ENCODE measurements at regions not wholly inside any gene's neighbourhood (a gene's known extent, or its start where the extent isn't known, plus 50 kb on each side); places are given as distances from the start of the nearest gene placed in this dataset.

DNA sequence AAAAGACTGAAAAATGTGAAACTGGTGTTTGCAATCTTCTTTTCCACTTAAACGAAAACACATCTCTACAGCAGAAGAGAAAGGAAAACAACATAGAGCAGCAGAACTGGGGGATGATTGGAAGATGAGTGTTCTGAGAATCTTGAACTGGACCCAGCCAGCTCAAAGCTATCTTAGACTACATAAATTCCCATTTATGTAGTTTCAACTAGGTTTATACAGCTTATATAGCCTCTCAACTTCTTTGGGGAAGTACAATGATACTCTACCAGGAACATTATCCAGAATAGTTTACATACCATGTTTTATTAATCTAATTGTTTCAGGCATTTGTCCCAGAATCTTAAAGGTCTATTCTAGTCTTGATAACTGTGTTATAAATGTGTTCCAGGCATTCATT is 658.2 kb upstream of the LMCD1 start:
- Histone ChIP-seq H4K8ac (ENCODE audit: low read depth in 2 of 2, low read length in 2 of 2) (no peak overlapping the region), H2BK20ac (ENCODE audit: low read depth, low read length) (no peak overlapping the region), H2AK5ac (ENCODE audit: low read depth, low read length) (no peak overlapping the region), H2BK15ac (ENCODE audit: low read depth, low read length) (no peak overlapping the region), H3K4me1 (ENCODE audit: control insufficient read depth, insufficient read depth, low read length) (no peaks in the 10 kb centered on the region), H3K4ac (ENCODE audit: low read depth, low read length) (no peak overlapping the region), H3K23ac (ENCODE audit: low read depth, low read length) (no peak overlapping the region), H3K79me1 (ENCODE audit: low read depth in 1 of 2, low read length in 2 of 2) (no peaks in the 10 kb centered on the region), H3K9me1 (ENCODE audit: insufficient read depth, low read length) (no peaks in the 10 kb centered on the region), H3K9ac (ENCODE audit: low read depth, low read length) (no peak overlapping the region), H2AFZ (replicated peaks; ENCODE audit: low read length, poor library complexity) (no peak overlapping the region), H4K91ac (ENCODE audit: insufficient read depth, low read depth, low read length) (no peak overlapping the region), H4K20me1 (ENCODE audit: insufficient read depth, low read length) (no peaks in the 10 kb centered on the region), H2BK120ac (ENCODE audit: low read depth, low read length) (no peak overlapping the region), H3K4me3 (ENCODE audit: insufficient read depth, low read depth, low read length) (no peak overlapping the region), H4K5ac (ENCODE audit: low read depth, low read length) (no peak overlapping the region), H2AK9ac (replicated peaks; ENCODE audit: low read depth, low read length, poor library complexity) (no peak overlapping the region), H3K56ac (ENCODE audit: extremely low read depth, insufficient read depth, low read length) (no peak overlapping the region), H3K9me3 (ENCODE audit: control insufficient read depth, insufficient read depth, low read length) (peaks cover 9% of the 10 kb centered on the region), H3K27ac (ENCODE audit: insufficient read depth, low read length) (no peak overlapping the region), H3K4me2 (ENCODE audit: low read depth, low read length) (no peak overlapping the region), H3K18ac (ENCODE audit: low read depth, low read length) (no peak overlapping the region), H3K36me3 (ENCODE audit: control insufficient read depth, insufficient read depth, low read length) (no peaks in the 10 kb centered on the region), H3K14ac (replicated peaks; ENCODE audit: low read depth, low read length) (no peak overlapping the region), H2BK5ac (ENCODE audit: low read depth, low read length, poor library complexity, severe bottlenecking) (no peak overlapping the region), H3K27me3 (ENCODE audit: control insufficient read depth, insufficient read depth, low read length) (no peaks in the 10 kb centered on the region)
- DNase-seq (no peak), ATAC-seq (ENCODE audit: low read depth) (no peak)
- ChIA-PET POLR2A (ENCODE audit: unreplicated experiment) (no interaction called here), CTCF (interaction anchor here (0.6 kb wide), 1 partner anchor 25 kb away, joined by 3 read pairs; no protein-coding TSS in a partner anchor)
- in situ Hi-C loops (cut with MboI; ENCODE audit: low sequenced_read_pairs) (no loop called here), intact Hi-C loops (cut with micrococcal nuclease) (no loop called here), dilution Hi-C loops (cut with HindIII; ENCODE audit: low sequenced_read_pairs, unreplicated experiment) (no loop called here)
- TF ChIP-seq POLR2A (IDR thresholded peaks at IDR 0.05; ENCODE audit: low read depth, low read length) (no peak), MAZ (IDR thresholded peaks at IDR 0.05; ENCODE audit: borderline replicate concordance, low read depth, low read length) (no peak), BHLHE40 (IDR thresholded peaks at IDR 0.05; ENCODE audit: low read depth, low read length) (no peak), RAD21 (IDR thresholded peaks at IDR 0.05; ENCODE audit: low read length) (no peak)
- no CpG with 5 or more reads among the region's 1 CpG for WGBS, 2 experiments (ENCODE audit: extremely low coverage in 2 of 2, insufficient read length in 1 of 2)
- BruUV-seq (replicated peaks): no TSS peak

Measured in IMR-90 (cell line).